Neural cell (in vitro differentiated cells): ENCODE measurements at regions not wholly inside any gene's neighbourhood (a gene's known extent, or its start where the extent isn't known, plus 50 kb on each side); places are given as distances from the start of the nearest gene placed in this dataset.

ENCODE experiments used
- H2AFZ ChIP-seq: fragments of 200-600, 300-800 bp; sonication (generic), shearing (Covaris generic); 2 replicates; pipeline ENCODE4 v1.6.0; 2014; ENCODE audit warnings: low read depth, mild to moderate bottlenecking, antibody characterized with exemption, low read length, moderate library complexity
- H3F3A ChIP-seq: fragments of 200-600 bp; shearing (Covaris generic); 2 replicates; pipeline ENCODE4 v1.6.1; 2016; ENCODE audit warnings: mild to moderate bottlenecking, moderate library complexity, mixed read lengths, antibody characterized with exemption, low read length; ENCODE audit not compliant: insufficient read depth, poor library complexity, severe bottlenecking
- H3K27ac ChIP-seq: fragments of 200-600, 300-800 bp; sonication (generic), shearing (Covaris generic); 2 replicates; pipeline ENCODE4 v1.5.1; 2014; ENCODE audit warnings: mild to moderate bottlenecking, low read length, moderate library complexity
- H3K27me3 ChIP-seq: fragments of 300-800, 200-600 bp; sonication (generic), shearing (Covaris generic); 2 replicates; pipeline ENCODE4 v1.6.0; 2014; ENCODE audit warnings: mild to moderate bottlenecking, low read depth, low read length, moderate library complexity; ENCODE audit not compliant: insufficient read depth
- H3K36me3 ChIP-seq: fragments of 300-800, 200-600 bp; sonication (generic), shearing (Covaris generic); 2 replicates; pipeline ENCODE4 v1.5.1; 2014; ENCODE audit warnings: mild to moderate bottlenecking, antibody characterized with exemption, low read length, moderate library complexity; ENCODE audit not compliant: insufficient read depth
- H3K4me2 ChIP-seq: fragments of 300-800, 200-600 bp; sonication (generic), shearing (Covaris generic); 2 replicates; pipeline ENCODE4 v1.6.0; 2014; ENCODE audit warnings: mild to moderate bottlenecking, low read length
- H3K4me3 ChIP-seq: fragments of 300-800, 200-600 bp; sonication (generic), shearing (Covaris generic); 2 replicates; pipeline ENCODE4 v1.5.1; 2014; ENCODE audit warnings: mild to moderate bottlenecking, low read length, moderate library complexity
- H3K79me2 ChIP-seq: fragments of 200-600 bp; shearing (Covaris generic); replicated peaks from 2 replicates; pipeline ENCODE4 v1.6.0; 2014; ENCODE audit warnings: mild to moderate bottlenecking, low read length, moderate library complexity; ENCODE audit not compliant: insufficient read depth
- H3K9ac ChIP-seq: fragments of 300-800, 200-600 bp; sonication (generic), shearing (Covaris generic); 2 replicates; pipeline ENCODE4 v1.6.1; 2016; ENCODE audit warnings: mild to moderate bottlenecking, low read length, mixed read lengths
- H3K9me2 ChIP-seq: fragments of 200-600 bp; shearing (Covaris generic); 2 replicates; pipeline ENCODE4 v1.6.1; 2016; ENCODE audit warnings: mild to moderate bottlenecking, low read length, mixed read lengths; ENCODE audit not compliant: insufficient read depth
- H3K9me3 ChIP-seq: fragments of 200-600, 300-800 bp; sonication (generic), shearing (Covaris generic); 2 replicates; pipeline ENCODE4 v1.6.1; 2016; ENCODE audit warnings: mild to moderate bottlenecking, mixed run types, low read length, moderate library complexity, mixed read lengths
- H4K20me1 ChIP-seq: fragments of 200-600 bp; shearing (Covaris generic); 2 replicates; pipeline ENCODE4 v1.6.1; 2016; ENCODE audit warnings: mild to moderate bottlenecking, mixed run types; ENCODE audit not compliant: insufficient read depth
- CTCF ChIP-seq: fragments of 450-650 bp; IDR thresholded peaks from 2 replicates; pipeline ENCODE4 v1.5.1; 2014; ENCODE audit warnings: antibody characterized with exemption, mild to moderate bottlenecking, moderate library complexity; ENCODE audit not compliant: poor library complexity, severe bottlenecking
- EP300 ChIP-seq: fragments of 450-650 bp; conservative IDR thresholded peaks from 2 replicates; pipeline ENCODE4 v1.6.1; 2014; ENCODE audit warnings: antibody characterized with exemption, mild to moderate bottlenecking, moderate library complexity; ENCODE audit not compliant: poor library complexity, severe bottlenecking
- EZH2 ChIP-seq: fragments of 200-600, 300-800 bp; shearing (Covaris generic), sonication (generic); IDR thresholded peaks from 2 replicates; pipeline ENCODE4 v1.6.1; 2014; ENCODE audit warnings: antibody characterized with exemption, low read length, borderline replicate concordance, mild to moderate bottlenecking; ENCODE audit not compliant: insufficient read depth, poor library complexity, severe bottlenecking
- MXI1 ChIP-seq: fragments of 450-650 bp; conservative IDR thresholded peaks from 2 replicates; pipeline ENCODE4 v1.6.1; 2014; ENCODE audit warnings: antibody characterized with exemption, mild to moderate bottlenecking; ENCODE audit not compliant: poor library complexity, severe bottlenecking
- POLR2AphosphoS5 ChIP-seq: IDR thresholded peaks from 2 replicates; pipeline ENCODE4 v1.6.1; 2012
- RAD21 ChIP-seq: fragments of 450-650 bp; conservative IDR thresholded peaks from 2 replicates; pipeline ENCODE4 v1.6.1; 2014; ENCODE audit warnings: antibody characterized with exemption, mild to moderate bottlenecking, moderate library complexity
- SMC3 ChIP-seq: fragments of 450-650 bp; conservative IDR thresholded peaks from 2 replicates; pipeline ENCODE4 v1.6.1; 2014; ENCODE audit warnings: antibody characterized with exemption, mild to moderate bottlenecking, moderate library complexity; ENCODE audit not compliant: poor library complexity
- TAF1 ChIP-seq: IDR thresholded peaks from 2 replicates; pipeline ENCODE4 v1.6.1; 2012; ENCODE audit warnings: low read depth
- TF ChIP-seq, protein P1 (sequence below): IDR thresholded peaks from 2 replicates; pipeline ENCODE4 v1.6.1; 2012; ENCODE audit warnings: borderline replicate concordance

- H3K4me3 ChIP-seq = no peak overlapping the region
- no peak overlapping the region for H3K27ac ChIP-seq
- no peak overlapping the region for H3K4me2 ChIP-seq
- H3K9me2 ChIP-seq = no peaks in the 10 kb centered on the region
- H3K27me3 ChIP-seq = no peaks in the 10 kb centered on the region
- no peak overlapping the region for H3K9ac ChIP-seq
- no peaks in the 10 kb centered on the region for H3F3A ChIP-seq
- TF ChIP-seq TAF1 = no peak
- TF ChIP-seq RAD21 = no peak
- no peak for TF ChIP-seq CTCF
- no peak for TF ChIP-seq MXI1
- TF ChIP-seq, protein P1, sequence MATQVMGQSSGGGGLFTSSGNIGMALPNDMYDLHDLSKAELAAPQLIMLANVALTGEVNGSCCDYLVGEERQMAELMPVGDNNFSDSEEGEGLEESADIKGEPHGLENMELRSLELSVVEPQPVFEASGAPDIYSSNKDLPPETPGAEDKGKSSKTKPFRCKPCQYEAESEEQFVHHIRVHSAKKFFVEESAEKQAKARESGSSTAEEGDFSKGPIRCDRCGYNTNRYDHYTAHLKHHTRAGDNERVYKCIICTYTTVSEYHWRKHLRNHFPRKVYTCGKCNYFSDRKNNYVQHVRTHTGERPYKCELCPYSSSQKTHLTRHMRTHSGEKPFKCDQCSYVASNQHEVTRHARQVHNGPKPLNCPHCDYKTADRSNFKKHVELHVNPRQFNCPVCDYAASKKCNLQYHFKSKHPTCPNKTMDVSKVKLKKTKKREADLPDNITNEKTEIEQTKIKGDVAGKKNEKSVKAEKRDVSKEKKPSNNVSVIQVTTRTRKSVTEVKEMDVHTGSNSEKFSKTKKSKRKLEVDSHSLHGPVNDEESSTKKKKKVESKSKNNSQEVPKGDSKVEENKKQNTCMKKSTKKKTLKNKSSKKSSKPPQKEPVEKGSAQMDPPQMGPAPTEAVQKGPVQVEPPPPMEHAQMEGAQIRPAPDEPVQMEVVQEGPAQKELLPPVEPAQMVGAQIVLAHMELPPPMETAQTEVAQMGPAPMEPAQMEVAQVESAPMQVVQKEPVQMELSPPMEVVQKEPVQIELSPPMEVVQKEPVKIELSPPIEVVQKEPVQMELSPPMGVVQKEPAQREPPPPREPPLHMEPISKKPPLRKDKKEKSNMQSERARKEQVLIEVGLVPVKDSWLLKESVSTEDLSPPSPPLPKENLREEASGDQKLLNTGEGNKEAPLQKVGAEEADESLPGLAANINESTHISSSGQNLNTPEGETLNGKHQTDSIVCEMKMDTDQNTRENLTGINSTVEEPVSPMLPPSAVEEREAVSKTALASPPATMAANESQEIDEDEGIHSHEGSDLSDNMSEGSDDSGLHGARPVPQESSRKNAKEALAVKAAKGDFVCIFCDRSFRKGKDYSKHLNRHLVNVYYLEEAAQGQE = no peak
- no peak for TF ChIP-seq POLR2AphosphoS5
- no peak for TF ChIP-seq EP300
- TF ChIP-seq EZH2 = no peak
- no peak for TF ChIP-seq SMC3
- H3K36me3 ChIP-seq = no peaks in the 10 kb centered on the region
- H3K9me3 ChIP-seq = no peaks in the 10 kb centered on the region
- H2AFZ ChIP-seq = no peak overlapping the region
- H3K79me2 ChIP-seq = no peaks in the 10 kb centered on the region
- no peaks in the 10 kb centered on the region for H4K20me1 ChIP-seq
Measured at GRCh38 chr2:198456418-198456817, 652.0 kb downstream of the PLCL1 start.

- Histone ChIP-seq H3K9ac (no peak overlapping the region), H3K9me3 (no peaks in the 10 kb centered on the region), H3F3A (no peaks in the 10 kb centered on the region), H3K4me2 (no peak overlapping the region), H4K20me1 (no peaks in the 10 kb centered on the region), H3K9me2 (no peaks in the 10 kb centered on the region), H3K36me3 (no peaks in the 10 kb centered on the region), H2AFZ (no peak overlapping the region), H3K27ac (no peak overlapping the region), H3K4me3 (no peak overlapping the region), H3K27me3 (no peaks in the 10 kb centered on the region), H3K79me2 (no peaks in the 10 kb centered on the region)
- TF ChIP-seq MXI1 (no peak), EZH2 (no peak), POLR2AphosphoS5 (no peak)
Measured at GRCh38 chr2:198453866-198454265, 649.5 kb downstream of the PLCL1 start.

DNA sequence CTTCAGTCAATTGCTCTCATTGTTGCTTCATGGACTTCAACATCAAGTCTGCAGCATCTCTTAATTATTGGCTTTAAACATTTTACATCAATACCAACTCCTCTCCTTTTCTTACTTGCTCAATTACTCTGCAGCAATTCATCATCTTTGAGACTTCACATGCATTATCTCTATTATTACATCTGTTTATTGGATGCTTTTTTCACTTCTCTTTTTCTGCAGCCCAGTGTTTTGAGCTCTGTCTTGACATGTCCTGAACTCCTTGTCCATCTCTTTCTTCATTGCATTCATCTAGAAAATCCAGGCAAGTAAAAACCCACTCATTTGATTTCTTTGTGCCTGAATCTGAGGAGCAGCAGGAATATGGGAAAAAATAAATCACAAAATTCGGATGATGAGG lies 647.9 kb downstream of the PLCL1 start:
- Histone ChIP-seq H4K20me1 (no peaks in the 10 kb centered on the region), H3F3A (no peaks in the 10 kb centered on the region), H3K79me2 (no peaks in the 10 kb centered on the region), H2AFZ (no peak overlapping the region), H3K4me3 (no peak overlapping the region), H3K36me3 (no peaks in the 10 kb centered on the region), H3K9me2 (no peaks in the 10 kb centered on the region), H3K9me3 (no peaks in the 10 kb centered on the region), H3K9ac (no peak overlapping the region), H3K27ac (no peak overlapping the region), H3K27me3 (no peaks in the 10 kb centered on the region), H3K4me2 (no peak overlapping the region)
- TF ChIP-seq EP300 = no peak
- no peak for TF ChIP-seq EZH2
- TF ChIP-seq, protein P1 = no peak
- no peak for TF ChIP-seq CTCF
- no peak for TF ChIP-seq RAD21
- no peak for TF ChIP-seq MXI1
- TF ChIP-seq TAF1 = no peak
- TF ChIP-seq SMC3 = no peak
- no peak for TF ChIP-seq POLR2AphosphoS5
